TTC549 (cell line): ENCODE measurements at regions not wholly inside any gene's neighbourhood (a gene's known extent, or its start where the extent isn't known, plus 50 kb on each side); places are given as distances from the start of the nearest gene placed in this dataset.

Source experiments
- FAIRE-seq: peaks from 2 replicates; lab custom pipeline; 2012; peaks lifted over from hg19 to GRCh38; lab: Jason Lieb, UNC

DNA sequence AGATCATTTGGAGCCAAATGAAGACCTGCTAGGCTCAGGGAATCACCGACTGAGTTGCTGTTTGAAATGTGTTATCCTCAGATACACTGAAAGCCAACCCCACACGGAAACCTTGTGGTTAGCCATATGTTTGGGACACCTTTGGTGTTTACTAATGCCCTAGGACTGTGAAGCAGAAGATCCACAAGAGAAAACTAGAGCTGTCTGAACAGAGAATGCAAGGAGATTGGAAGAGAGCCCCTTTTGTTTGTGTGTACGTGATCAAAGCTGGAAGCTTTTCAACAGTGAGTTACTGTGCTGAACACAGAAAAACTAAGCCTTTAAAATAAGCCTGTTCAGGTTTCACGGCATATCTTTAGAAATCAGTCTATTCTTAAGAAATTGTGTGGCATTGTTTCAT is 908.2 kb upstream of the ADGRL2 start:
- FAIRE-seq: no peak

DNA sequence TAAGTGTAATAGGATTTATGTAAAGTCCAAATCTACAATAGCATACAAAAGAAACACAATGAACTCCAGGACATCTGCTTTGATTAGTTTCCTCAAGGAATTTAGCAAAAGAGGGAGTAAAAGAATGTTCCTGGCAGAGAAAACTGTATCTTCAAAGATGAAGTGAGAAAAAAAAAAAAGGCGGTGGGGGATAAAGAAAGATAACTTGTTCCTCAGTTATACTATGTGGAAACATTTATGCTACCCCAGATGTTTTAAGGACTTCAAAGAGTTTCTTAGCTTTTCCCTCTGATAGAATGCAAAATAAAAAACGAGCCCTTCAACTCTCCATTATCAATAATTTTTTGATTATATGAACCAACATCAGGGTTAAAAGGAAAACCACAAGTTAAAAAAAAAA is 908.9 kb upstream of the ADGRL2 start:
- FAIRE-seq: no peak

- FAIRE-seq: no peak
These were observed 918.2 kb upstream of the ADGRL2 start for GRCh38 chr1:80882553-80882952.

DNA sequence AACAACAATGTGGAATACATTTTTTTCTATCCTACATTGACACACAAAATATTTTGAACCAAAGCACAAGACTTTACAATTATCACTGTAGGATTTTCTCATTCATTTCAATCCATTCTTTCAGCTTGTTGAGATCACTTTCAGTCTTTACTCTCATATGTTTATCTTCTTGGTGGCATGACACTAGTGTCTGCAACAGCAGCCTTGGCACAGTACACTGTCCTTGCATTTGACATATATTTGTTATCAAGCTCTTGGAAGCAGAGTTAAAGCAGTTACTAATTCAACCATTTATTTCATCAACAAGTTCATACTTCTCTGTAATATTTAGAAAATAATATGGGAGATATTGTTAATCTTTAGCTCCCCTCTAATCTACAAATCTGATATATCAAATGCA is 922.4 kb upstream of the ADGRL2 start:
- FAIRE-seq: no peak

- FAIRE-seq: no peak
These were observed 924.7 kb upstream of the ADGRL2 start for GRCh38 chr1:80876035-80876434.

- no peak for FAIRE-seq
These were observed 931.4 kb upstream of the ADGRL2 start for GRCh38 chr1:80869299-80869698.

DNA sequence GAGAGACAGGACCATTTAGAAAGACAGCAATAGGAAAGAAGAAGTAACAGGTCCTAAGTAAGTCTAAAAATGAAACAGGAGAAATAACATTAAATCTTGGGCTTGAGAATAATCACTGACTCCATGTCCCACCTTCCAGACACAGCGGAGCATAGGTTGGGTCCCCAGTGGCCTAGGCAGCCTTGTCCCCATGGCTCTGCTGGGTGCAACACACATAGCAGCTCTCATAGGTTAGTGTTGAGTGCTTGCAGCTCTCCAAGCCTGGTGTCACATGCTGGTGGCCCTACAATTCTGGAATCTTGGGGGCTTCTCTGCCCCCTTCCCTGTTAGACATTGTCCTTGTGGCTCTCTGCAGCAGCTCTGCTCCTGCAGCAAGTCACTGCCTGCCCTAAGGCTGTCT is 952.8 kb upstream of the ADGRL2 start:
- no peak for FAIRE-seq

GRCh38 chr1:80846966-80847365 is 953.8 kb upstream of the ADGRL2 start:
- FAIRE-seq: no peak

DNA sequence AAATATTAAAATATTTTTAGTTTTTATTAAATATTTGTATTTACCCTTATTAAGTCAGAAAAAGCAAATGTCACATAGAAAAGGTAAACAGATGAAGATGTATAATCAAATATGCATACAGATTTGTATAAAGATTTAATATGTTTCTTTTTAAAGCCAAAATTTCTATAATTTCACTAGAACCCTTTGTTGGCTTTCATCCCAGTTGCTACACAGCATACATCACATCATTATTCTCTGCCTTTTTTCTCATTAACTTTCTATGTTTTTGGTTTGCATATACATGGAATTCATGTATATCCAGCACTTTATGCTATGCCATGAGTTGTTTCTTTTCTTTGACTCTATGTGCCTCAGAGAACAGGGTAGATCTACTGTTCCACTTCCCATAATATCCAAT is 957.9 kb upstream of the ADGRL2 start:
- FAIRE-seq: no peak

DNA sequence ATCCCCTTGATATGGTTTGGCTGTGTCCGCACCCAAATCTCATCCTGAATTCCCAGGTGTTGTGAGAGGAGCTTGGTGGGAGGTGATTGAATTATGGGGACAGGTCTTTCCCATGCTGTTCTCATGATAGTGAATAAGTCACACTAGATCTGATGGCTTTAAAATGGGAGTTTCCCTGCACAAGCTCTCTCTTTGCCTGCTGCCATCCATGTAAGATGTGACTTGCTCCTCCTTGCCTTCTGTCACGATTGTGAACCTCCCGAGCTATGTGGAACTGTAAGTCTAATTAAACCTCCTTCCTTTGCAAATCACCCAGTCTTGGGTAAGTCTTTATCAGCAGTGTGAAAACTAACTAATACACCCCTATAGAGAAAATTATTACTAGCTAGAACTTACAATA is 959.5 kb upstream of the ADGRL2 start:
- no peak for FAIRE-seq

DNA sequence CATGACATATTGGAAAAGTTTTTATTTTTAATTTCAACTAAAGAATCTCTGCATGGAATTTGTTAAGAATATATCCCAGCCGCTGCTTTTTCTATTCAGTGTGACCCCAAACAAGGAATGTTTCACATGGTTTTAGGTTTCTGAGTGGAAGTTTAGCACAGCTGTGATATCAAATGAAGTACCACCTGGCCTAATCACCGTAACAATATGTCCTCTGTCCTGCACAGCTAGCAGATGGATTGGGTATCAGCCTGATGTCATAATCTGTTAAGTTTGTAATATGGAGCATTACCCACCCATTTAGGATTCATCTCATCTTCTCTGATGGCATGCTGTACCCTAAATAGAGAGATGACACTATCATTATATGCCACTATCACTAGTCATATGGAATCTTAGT is 963.7 kb upstream of the ADGRL2 start:
- FAIRE-seq: no peak

GRCh38 chr1:80836505-80836904 is 964.2 kb upstream of the ADGRL2 start:
- FAIRE-seq: no peak

GRCh38 chr1:80827666-80828065 is 973.1 kb upstream of the ADGRL2 start:
- no peak for FAIRE-seq

DNA sequence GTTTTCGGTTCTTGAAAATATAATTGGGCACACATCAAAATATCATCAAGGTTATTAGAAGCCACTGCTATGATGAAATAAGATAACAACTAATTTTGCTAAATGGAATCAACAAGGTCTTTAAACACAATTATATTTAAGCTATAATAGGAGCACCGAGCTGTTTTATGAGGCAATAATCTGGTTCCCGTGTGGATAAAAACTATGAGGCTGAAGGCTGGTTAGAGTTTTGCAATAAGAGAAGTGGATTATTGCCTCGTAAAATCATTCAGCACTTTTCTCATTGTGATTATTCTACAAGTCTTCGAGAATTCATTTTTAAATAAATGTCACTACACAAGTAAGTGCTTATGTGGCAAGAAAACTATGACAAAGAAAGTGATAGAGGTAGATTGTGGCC is 975.7 kb upstream of the ADGRL2 start:
- no peak for FAIRE-seq

DNA sequence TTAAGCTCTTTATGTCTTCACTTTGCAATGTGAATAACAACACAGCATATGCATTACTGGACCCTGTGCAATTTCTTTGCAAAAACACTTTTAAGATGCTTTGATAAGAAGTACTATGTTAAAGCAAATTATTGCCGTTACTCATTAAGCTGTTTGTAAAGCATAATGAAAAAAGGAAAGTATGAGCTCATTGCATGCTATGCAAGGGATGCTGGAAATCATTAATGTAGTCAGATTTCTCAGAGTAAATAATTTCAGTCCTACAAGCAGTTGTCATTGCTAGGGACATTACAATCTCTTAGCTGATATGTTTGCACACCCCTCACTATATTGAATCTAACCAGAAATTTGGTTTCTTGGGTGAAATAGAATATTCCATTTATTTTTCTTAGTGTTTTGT is 982.5 kb upstream of the ADGRL2 start:
- FAIRE-seq: no peak

DNA sequence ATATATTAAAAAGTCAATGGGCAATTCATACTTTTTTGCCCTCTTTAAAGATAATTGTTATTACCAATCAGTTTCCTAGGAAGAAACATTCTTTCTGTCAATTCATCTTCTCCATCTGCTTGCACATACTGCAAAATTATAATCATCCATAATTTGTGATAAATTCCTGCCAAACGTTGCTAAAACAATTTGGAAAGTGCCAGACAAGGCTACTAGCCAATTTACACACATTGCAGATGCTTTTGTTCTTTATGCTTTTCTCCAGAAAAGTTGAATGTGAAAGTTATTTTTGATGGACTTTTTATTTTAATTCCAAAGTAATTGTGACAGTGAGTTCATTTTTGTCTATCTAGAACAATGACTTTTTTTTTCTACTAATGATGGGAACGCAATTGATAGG is 992.8 kb upstream of the ADGRL2 start:
- FAIRE-seq: no peak

DNA sequence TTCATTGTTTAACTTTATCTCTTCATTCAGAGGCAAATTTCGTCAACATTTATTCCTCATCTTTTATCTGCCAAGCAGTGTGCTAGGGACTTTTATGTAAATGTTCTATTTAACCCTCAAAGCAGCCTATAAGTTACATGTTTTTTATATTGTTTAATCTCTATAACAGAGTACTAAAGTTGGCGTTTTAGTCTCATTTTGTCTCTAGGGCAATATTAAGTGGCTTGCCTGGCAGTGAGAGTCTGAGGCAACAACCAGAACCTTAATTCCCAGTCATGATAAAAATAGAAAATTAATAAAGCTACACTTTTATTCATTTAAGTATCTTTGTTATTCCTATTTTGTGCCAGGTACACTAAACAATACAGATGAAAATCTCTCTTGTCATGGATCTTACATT is 994.3 kb upstream of the ADGRL2 start:
- FAIRE-seq: no peak

- no peak for FAIRE-seq
These were observed 999.0 kb upstream of the ADGRL2 start for GRCh38 chr1:80801695-80802094.

DNA sequence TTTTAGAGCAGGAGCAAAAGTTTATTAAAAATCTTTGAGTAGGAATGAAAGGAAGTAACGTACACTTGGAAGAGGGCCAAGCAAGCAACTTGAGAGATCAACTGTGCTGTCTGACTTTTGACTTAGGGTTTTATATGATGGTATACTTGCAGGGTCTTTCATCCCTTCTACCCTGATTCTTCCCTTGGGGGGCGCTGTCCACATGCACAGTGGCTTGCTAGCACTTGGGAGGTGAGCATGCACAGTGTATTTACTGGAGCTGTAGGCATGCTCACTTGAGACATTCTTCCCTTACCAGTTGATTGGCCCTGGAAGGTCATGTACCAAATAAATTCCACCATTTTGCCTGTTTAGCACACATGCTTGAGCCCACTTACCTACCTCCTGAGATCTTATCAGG is 1001.3 kb upstream of the ADGRL2 start:
- no peak for FAIRE-seq

GRCh38 chr1:80779275-80779674 is 1021.5 kb upstream of the ADGRL2 start:
- no peak for FAIRE-seq

DNA sequence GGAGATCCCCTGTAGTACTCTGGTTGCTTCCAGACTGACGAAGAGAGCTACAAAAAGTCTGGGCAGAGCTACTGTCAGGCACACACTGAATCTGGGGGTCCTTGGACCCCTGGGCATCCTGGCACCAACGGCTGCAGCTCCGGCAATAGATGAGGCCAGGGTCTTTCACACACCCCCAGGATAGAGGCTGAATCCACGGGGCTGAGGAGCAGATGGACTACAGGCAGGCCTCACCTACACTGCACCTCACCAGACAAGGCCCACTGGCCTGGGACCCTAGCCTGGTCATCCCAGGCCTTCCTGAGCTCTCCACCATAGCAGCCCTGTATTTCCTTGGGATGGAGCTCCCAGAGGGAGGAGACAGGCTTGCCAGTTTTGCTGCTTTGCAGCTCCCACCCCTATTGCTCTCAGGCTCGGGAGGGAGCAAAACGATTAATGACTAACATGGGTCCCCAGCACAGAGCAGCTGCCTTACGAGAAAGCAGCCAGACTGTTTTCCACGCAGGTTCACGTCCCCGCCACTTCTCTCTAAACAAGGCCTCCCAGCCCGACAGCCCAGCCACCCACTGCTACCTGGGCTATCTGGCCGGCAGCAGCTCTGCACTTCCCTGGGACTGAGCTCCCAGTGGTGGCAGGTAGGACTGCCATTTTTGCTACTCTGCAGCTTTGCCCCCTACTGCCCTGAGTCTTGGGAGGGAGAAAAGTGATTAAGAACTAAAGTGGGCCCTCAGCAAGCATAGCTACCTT is 1022.5 kb upstream of the ADGRL2 start:
- no peak for FAIRE-seq

DNA sequence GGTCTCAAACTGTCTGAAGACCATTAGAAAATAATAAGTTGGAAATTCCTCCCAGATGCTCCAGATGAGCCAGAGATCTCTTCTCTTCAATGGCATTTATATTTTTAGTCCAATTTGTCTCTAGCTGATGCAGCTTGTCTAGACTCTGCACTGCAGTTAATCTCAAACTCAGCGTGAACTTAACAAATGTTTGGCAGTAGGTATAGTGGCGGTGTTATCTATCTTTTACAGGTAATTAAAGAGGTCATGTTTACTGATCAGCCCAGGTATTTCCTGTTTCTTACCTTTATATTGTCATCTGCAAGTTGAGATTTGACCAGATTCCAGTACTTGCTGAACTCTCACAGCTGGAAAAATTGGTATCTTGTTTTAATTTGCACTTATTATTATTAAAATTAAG is 1024.5 kb upstream of the ADGRL2 start:
- FAIRE-seq: no peak

DNA sequence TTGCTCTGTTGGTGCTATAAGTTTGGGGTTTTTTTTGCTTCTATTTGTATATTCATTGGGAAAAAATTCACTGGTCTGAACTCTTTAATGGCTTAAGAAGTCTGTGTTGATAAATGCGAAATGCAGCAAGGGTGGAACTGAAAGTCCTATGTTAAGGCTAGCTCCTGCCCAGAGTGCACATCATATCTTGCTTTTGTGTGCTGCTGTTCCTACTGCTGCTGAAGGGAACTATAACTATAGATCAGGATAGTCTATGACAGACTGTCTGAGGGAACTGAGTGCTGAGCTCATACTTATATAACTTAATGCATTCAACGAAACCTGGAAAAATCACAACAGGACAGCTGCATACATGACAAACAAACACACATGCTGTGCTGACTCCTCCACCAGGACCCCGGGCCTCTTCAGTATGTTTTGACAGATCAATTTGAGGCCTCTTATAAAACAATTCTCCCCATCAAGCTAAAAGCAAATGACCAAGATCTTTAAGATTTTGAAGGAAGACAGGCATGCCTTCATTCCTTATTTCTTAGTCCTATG is 1031.5 kb upstream of the ADGRL2 start:
- FAIRE-seq: no peak

DNA sequence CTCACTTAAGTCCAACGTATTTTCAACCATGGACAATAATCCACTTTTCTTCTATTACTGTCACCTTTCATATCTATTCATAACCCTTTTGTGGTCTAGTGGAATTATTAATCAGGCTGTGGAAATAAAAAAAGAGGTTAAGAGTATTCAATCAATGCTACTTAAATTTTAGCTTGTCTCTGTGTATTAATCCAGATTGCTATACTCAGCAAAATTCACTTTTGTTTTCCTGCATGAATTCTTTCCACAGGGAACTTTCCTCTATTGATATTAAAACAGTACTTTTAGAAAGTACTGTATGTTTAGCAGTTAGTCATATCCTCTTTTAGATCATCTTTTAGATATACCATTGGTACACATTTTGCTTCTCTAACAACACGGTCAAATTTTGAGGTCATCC is 1033.0 kb upstream of the ADGRL2 start:
- FAIRE-seq: no peak

DNA sequence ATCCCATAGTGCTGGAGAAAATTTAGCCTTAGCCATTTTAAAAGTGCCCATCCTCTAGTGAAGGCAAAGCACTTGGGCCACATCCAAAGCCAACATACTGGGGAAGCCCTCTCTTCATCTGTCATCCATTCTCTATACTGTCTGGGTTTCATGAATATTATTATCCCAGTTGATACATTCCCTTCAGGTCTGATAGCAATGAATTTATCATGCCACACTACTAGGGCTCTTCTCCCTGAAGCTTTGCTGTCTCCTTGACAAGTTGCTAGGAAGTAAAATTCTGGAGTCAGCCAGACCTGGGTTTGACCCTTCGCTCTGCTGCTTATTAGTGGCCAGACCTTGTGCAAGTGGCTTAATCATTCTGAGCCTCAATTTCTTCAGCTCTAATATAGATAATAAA is 1041.4 kb upstream of the ADGRL2 start:
- FAIRE-seq: no peak
